HFF-Myc (cell line): ENCODE measurements at regions not wholly inside any gene's neighbourhood (a gene's known extent, or its start where the extent isn't known, plus 50 kb on each side); places are given as distances from the start of the nearest gene placed in this dataset.

Experiments
- DNase-seq: peaks from one replicate; pipeline ENCODE4 v3.0.0-alpha.2; 2011; ENCODE audit warnings: low read depth; ENCODE audit errors: extremely low read depth
- H3K4me3 ChIP-seq: replicated peaks from 2 replicates; pipeline ENCODE4 v1.5.1; 2011; ENCODE audit warnings: low read depth, mild to moderate bottlenecking, control low read depth, low read length
- CTCF ChIP-seq: IDR thresholded peaks from 2 replicates; pipeline ENCODE4 v1.5.1; 2012; ENCODE audit warnings: mild to moderate bottlenecking, low read depth, low read length, control low read depth; ENCODE audit errors: missing control alignments

- TF ChIP-seq CTCF: no peak
- no peak for DNase-seq
- H3K4me3 ChIP-seq: no peak overlapping the region
These were observed 128.5 kb upstream of the KCNK1 start for GRCh38 chr1:233485385-233485784.

- DNase-seq: no peak
- no peak for TF ChIP-seq CTCF
These were observed 128.0 kb upstream of the KCNK1 start for GRCh38 chr1:233485809-233486398.

GRCh38 chr1:233487408-233487807, 126.5 kb upstream of the KCNK1 start:
- no peak for DNase-seq
- TF ChIP-seq CTCF: no peak
- no peak overlapping the region for H3K4me3 ChIP-seq

More at GRCh38 chr1:233485809-233486398, 128.0 kb upstream of the KCNK1 start:
- no peak overlapping the region for H3K4me3 ChIP-seq

GRCh38 chr1:233489411-233489810, 124.5 kb upstream of the KCNK1 start:
- no peak for TF ChIP-seq CTCF
- no peak for DNase-seq

GRCh38 chr1:233490488-233490887, 123.4 kb upstream of the KCNK1 start:
- DNase-seq: no peak
- TF ChIP-seq CTCF: no peak
- no peak overlapping the region for H3K4me3 ChIP-seq

More at GRCh38 chr1:233489411-233489810, 124.5 kb upstream of the KCNK1 start:
- no peak overlapping the region for H3K4me3 ChIP-seq

GRCh38 chr1:233491953-233492620, 121.8 kb upstream of the KCNK1 start:
- no peak overlapping the region for H3K4me3 ChIP-seq
- peak; percentile 31 for DNase-seq
- no peak for TF ChIP-seq CTCF

- no peak overlapping the region for H3K4me3 ChIP-seq
- DNase-seq: no peak
- TF ChIP-seq CTCF: no peak
These were observed 116.9 kb upstream of the KCNK1 start for GRCh38 chr1:233496993-233497392.
